ENCODE measurements at regions not wholly inside any gene's neighbourhood (a gene's known extent, or its start where the extent isn't known, plus 50 kb on each side); places are given as distances from the start of the nearest gene placed in this dataset.

DNA sequence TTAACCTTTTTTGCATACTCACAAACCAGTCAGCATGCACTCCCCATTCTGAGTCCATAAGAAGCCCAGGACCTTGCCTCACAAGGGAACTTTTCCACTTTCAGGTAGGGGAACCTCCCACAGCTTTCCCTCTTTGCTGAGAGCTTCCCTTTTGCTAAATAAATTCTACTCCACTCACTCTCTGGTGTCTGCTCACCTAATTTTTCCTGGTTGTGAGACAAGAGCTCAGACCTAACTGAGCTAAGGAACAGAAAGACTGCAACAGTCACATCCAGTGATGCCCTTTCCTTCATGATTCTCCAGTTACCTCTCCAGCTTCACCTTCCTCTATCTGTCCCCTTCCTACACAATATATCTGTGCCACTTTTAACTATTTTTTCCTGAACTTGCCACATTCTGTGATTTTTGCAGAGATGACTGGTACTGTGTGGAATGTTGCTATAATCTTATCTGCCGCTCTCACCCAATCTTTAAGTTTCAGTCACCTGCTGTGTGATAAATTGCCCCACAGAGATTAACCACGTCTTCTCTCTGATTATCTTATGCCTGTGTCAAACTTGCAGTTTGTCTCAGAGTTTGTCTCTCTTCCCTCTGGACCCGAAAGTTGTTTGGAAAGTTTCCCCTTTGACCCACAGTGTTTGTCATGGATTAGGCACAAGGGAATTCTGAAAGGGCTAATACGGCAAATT, 737.1 kb upstream of the FLRT2 start:
- ChIA-PET POLR2A (no interaction called here), CTCF (no interaction called here)

- POLR2A ChIA-PET = no interaction called here
Observed at GRCh38 chr14:84797326-84797725, 732.6 kb upstream of the FLRT2 start.

DNA sequence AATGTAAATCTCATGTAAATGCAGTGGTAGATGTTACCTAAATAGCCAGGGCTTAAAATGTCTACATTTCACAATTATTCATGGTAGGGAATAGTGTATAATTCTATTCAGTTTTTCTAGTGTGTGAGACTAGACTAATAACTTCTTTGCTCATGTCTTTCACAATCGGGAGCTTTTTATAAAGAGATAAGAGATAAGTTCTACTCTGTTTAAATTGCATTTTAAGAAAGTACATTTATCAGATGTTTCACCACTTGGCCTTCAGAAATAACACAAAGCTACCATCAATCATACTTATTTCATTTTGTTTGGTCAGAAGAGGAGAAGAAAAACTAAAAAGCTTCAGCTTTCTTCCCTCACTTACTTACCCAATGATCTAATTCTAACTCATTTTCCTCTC, 725.5 kb upstream of the FLRT2 start:
- CTCF ChIA-PET = no interaction called here
- POLR2A ChIA-PET = no interaction called here

More at GRCh38 chr14:84797326-84797725, 732.6 kb upstream of the FLRT2 start:
- CTCF ChIA-PET = no interaction called here

DNA sequence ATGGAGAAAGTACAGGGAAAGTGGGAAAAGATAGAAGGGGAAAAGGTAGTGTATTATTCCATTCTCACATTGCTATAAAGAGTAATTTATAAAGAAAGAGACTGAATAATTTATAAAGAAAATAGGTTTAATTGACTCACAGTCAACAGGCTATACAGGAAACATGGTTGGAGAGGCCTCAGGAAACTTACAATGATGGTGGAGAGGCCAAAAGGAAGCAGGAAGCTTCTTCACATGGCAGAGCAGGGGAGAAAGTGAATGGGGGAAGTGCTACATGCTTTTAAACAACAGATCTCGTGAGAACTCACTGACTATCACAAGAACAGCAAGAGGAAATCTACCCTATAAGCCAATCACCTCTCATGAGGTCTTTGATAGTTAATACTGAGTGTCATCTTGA, 725.0 kb upstream of the FLRT2 start:
- ChIA-PET POLR2A (no interaction called here), CTCF (no interaction called here)

- POLR2A ChIA-PET = no interaction called here
- CTCF ChIA-PET = no interaction called here
Observed at GRCh38 chr14:84806181-84806580, 723.8 kb upstream of the FLRT2 start.

DNA sequence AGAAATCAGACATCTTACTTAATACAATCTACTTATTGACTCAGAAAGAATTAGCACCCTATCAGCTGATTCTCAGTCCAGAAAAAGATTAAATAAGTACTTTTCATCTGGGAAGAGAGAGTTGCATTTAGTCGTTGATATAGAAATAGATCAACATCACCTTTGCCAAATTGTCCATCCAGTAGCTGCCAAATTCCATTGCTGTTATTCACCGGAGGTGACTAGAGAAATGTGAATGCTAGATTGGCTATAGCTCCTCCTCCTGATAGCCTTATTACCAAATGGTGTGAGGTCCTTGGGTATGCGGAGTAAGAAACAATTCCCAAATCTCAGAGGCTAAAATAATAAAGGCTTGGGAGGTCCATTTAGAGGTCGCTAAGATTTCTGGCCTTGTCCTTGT, 723.3 kb upstream of the FLRT2 start:
- ChIA-PET CTCF (no interaction called here), POLR2A (no interaction called here)

DNA sequence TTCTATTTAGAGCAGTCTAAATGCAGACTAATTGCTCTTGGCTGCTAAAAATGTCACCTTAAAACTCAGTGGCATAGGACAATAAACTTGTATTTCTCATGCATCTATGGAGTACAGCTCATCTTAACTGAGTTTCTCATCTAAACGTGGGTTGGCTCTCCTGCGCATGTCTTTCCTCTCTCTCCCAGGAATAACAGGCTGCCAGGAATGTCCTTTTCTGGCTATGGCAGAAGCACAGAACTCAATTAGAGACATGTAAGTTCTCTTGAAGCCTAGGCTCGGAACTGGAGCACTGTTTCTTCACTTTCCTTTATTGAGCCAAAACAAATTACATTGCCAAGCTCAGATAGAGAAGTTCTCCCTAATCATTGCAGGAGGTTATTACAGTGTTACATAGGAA, 722.3 kb upstream of the FLRT2 start:
- CTCF ChIA-PET = no interaction called here
- POLR2A ChIA-PET = no interaction called here

DNA sequence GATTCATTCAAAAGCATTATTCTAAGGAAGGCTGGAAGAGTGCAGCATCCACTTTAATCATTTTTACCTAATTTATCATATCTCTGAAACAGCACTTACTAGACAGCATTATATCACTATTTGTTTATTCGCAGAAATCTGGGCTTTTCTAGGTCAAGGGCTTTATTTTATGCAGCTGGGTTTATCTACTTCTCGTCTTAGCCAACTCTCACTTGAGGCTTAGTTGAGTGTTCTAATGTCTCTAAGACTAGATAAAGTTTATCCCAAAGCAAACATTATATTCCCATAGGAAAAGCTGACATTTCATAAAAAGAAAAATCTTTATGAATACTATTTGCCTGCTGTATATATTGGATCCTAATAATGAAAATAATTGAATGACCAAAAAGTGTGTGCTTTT, 720.8 kb upstream of the FLRT2 start:
- CTCF ChIA-PET = no interaction called here
- POLR2A ChIA-PET = no interaction called here

- CTCF ChIA-PET = no interaction called here
- POLR2A ChIA-PET = no interaction called here
Observed at GRCh38 chr14:84814391-84814790, 715.6 kb upstream of the FLRT2 start.

DNA sequence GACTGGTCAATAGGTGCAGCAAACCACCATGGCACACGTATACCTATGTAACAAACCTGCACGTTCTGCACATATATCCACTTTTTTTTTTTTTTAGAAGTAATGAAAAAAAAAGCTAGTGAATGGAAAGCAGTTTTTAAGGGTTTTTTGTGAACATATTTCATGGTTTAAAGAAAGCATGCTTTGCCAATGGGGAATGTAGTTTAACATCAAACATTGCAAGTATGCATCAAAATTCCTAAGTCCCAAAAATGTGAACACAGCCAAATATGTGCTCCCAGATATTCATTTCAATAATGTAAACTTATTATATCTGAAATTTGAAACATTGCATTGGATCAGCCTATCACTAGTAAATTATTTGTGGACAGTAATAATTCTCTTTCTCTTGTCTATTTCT, 710.4 kb upstream of the FLRT2 start:
- ChIA-PET CTCF (no interaction called here), POLR2A (no interaction called here)

DNA sequence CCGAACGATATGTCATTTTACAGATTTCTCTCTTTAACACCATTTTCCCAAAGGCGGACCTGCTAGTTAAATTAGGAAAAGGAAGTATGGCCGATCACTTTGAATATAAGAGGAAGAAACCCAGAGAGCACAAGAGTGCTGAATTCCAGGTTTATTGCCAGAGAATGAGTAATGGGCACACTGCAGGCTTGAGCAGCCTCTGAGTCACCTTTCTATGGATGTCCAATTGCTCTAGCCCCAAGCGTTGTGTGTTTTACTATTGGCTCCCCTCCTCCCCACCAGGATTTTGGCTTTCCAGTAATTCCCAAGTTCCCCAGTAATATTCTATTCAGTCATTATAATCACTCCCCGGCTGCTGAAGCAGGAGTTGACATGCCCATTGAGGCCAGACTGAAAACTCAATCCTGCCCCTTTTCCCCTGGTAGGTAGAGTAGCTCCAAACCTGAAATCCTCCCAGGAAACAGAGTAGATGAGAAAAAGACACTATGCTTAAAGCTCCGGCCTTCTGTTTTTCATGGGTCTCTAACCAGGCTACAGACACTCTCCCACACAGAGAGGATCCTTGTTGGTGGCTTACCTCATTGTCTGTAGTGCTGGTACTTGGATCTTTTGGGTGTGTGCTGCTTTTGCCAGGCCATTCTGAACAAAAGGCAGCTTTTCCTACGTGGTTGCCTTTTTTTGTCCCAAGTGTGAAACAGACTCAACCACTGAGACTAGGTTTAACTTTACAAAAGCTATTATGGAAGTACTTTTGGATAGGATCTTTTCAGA, 704.3 kb upstream of the FLRT2 start:
- POLR2A ChIA-PET = no interaction called here
- CTCF ChIA-PET = no interaction called here

DNA sequence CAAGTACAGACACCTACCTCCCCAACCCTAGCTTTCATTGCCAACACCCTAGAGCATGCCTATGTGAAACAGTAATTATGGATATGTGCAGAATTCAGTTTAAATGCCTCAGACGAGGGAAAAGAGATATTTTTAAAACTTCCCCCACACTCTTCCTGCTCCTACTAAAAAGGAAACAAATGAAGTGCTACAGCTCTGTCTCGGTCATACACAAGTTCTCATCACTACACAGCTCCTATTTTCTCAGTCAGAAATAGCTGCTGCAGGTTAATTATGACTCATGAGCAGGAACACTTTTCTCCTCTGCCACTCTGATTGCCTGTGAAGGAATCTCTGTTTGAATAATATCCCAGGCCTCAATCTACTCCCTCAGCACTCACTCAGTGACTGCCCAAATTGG, 703.6 kb upstream of the FLRT2 start:
- POLR2A ChIA-PET = no interaction called here
- CTCF ChIA-PET = no interaction called here

DNA sequence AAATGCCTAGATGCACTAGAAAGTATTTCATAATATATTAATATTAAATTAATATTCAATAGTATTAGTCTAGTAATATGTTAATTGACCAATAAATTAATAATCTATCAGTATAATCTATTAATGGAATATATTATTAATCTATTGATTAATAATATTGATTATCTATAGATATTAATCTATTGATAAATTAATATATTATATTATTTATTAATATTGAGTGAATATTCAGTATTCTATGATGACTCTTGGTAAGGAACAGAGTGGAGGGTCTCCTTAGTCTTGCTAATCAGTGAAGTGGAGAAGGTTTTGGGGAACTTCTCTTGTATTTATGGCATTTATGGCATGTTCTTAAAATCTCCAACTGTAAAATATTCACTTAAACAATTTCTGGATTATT, 679.3 kb upstream of the FLRT2 start:
- CTCF ChIA-PET = no interaction called here
- POLR2A ChIA-PET = no interaction called here

GRCh38 chr14:84856751-84857534, 673.0 kb upstream of the FLRT2 start:
- POLR2A ChIA-PET = no interaction called here

GRCh38 chr14:84857571-84857970, 672.4 kb upstream of the FLRT2 start:
- ChIA-PET CTCF (interaction anchor here (0.9 kb wide), 1 partner anchor 16 kb away, joined by 3 read pairs; no protein-coding TSS in a partner anchor), POLR2A (no interaction called here)

More at GRCh38 chr14:84856751-84857534, 673.0 kb upstream of the FLRT2 start:
- CTCF ChIA-PET = no interaction called here

DNA sequence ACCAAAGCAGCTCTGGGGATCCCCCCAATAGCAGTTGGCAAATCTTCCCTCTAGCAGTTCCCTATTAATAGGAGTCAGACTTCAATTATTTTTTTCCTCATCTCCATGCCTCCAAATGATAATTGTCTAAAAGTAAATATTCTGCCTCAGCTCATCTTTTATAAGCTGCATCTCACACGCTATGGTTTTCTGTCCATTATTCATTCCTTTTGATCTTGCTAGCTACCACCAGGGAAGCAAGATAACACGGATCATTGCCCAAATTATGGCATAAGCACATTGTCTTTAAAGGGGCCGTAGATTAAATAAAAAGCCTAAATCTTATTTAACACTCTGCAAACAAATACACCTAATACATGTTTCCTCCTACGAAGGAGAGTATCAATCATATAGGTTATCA, 670.8 kb upstream of the FLRT2 start:
- POLR2A ChIA-PET = no interaction called here

DNA sequence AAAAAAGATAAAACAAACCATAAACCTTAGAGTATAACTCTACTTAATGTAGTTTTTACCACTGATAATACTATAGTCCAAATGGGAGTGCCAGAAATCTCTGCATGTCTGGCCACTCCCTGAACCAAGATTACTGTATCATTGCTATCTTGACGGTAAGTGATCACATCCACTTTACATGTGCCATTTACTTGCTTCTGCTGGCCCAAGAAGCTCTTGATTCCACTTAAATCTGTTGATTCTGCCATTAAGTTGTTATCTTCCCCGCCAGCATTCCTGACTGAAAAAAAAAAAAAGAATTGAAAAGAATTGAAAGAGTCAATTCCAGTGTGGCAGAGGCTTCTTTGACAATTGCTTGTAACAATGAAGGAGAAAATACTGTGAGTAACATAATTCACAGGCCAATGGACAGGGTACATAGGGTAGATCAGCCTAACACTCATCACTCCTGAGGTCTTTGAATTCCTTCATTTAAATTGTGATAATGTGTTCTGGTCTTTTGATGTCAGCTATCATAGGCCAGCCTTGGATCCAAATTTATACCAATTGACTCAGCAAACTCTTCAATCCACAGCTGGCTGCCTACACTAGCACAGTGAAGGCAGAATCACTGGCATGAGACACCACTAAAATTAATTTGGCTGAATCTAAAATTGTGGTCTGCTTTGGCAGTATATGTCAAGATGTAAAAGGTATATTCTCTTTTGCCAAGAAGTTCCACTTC, 665.2 kb upstream of the FLRT2 start:
- CTCF ChIA-PET = no interaction called here
- POLR2A ChIA-PET = no interaction called here

More for the DNA sequence above, 670.8 kb upstream of the FLRT2 start:
- CTCF ChIA-PET = no interaction called here

GRCh38 chr14:84871734-84872133, 658.2 kb upstream of the FLRT2 start:
- POLR2A ChIA-PET = no interaction called here
- CTCF ChIA-PET = no interaction called here

GRCh38 chr14:84874436-84874835, 655.5 kb upstream of the FLRT2 start:
- POLR2A ChIA-PET = no interaction called here
- CTCF ChIA-PET = no interaction called here

- POLR2A ChIA-PET = no interaction called here
- CTCF ChIA-PET = no interaction called here
Observed at GRCh38 chr14:84877061-84877460, 652.9 kb upstream of the FLRT2 start.

GRCh38 chr14:84882830-84883229, 647.1 kb upstream of the FLRT2 start:
- POLR2A ChIA-PET = no interaction called here
- CTCF ChIA-PET = no interaction called here
